SK-N-SH treated with all-trans-retinoic acid at 6 μM for 48 hours (cell line): ENCODE measurements at regions not wholly inside any gene's neighbourhood (a gene's known extent, or its start where the extent isn't known, plus 50 kb on each side); places are given as distances from the start of the nearest gene placed in this dataset.
"Not testable (repeated sequence)": the region's sequence is repeated elsewhere in the genome, so short reads cannot be mapped to it uniquely, and the experiment has no call there.

Source experiments
- ATAC-seq: fragments of 200-7000 bp; cut with Tn5 transposase; 3 replicates; pipeline ENCODE4 v1.9.1; 2020; ENCODE audit warnings: mild to moderate bottlenecking, moderate library complexity
- ARNTL ChIP-seq: fragments of 450-650 bp; formaldehyde crosslinking; IDR thresholded peaks from 2 replicates; pipeline ENCODE4 v1.5.0; 2020; ENCODE audit warnings: low read depth, mild to moderate bottlenecking, moderate library complexity, borderline replicate concordance
- BACH2 ChIP-seq: fragments of 250-450 bp; sonication (Bioruptor Pico); IDR thresholded peaks from 2 replicates; pipeline ENCODE4 v1.9.0; 2021; ENCODE audit warnings: mild to moderate bottlenecking, borderline replicate concordance
- CSDC2 ChIP-seq: fragments of 250-450 bp; sonication (Bioruptor Pico); IDR thresholded peaks from 2 replicates; pipeline ENCODE4 v1.5.0; 2020; ENCODE audit warnings: mild to moderate bottlenecking, moderate library complexity
- ISL1 ChIP-seq: fragments of 250-450 bp; sonication (Bioruptor Pico); IDR thresholded peaks from 2 replicates; pipeline ENCODE4 v2.1.2; 2022; ENCODE audit warnings: mild to moderate bottlenecking, moderate library complexity
- OSR1 ChIP-seq: fragments of 250-450 bp; sonication (Bioruptor Pico); IDR thresholded peaks from 2 replicates; pipeline ENCODE4 v1.8.0; 2022; ENCODE audit warnings: moderate library complexity, mild to moderate bottlenecking, inconsistent platforms
- PPARA ChIP-seq: fragments of 250-450 bp; sonication (Bioruptor Pico); IDR thresholded peaks from 2 replicates; pipeline ENCODE4 v1.5.0; 2020; ENCODE audit warnings: mild to moderate bottlenecking, borderline replicate concordance
- SNAI2 ChIP-seq: fragments of 250-450 bp; sonication (Bioruptor Pico); IDR thresholded peaks from 2 replicates; pipeline ENCODE4 v1.5.0; 2020; ENCODE audit warnings: mild to moderate bottlenecking, moderate library complexity
- TCF4 ChIP-seq: fragments of 250-450 bp; sonication (Bioruptor Pico); IDR thresholded peaks from 2 replicates; pipeline ENCODE4 v1.8.0; 2021; ENCODE audit warnings: mild to moderate bottlenecking, moderate library complexity, borderline replicate concordance
- TOX ChIP-seq: fragments of 250-450 bp; sonication (Bioruptor Pico); IDR thresholded peaks from 2 replicates; pipeline ENCODE4 v1.8.0; 2021; ENCODE audit warnings: mild to moderate bottlenecking, moderate library complexity, borderline replicate concordance
- ZC3H10 ChIP-seq: fragments of 250-450 bp; sonication (Bioruptor Pico); IDR thresholded peaks from 2 replicates; pipeline ENCODE4 v1.5.1; 2021; ENCODE audit warnings: mild to moderate bottlenecking, moderate library complexity
- ZFP3 ChIP-seq: fragments of 250-450 bp; sonication (Bioruptor Pico); IDR thresholded peaks from 2 replicates; pipeline ENCODE4 v1.5.0; 2020; ENCODE audit warnings: mild to moderate bottlenecking, moderate library complexity
- ZNF565 ChIP-seq: fragments of 450-650 bp; formaldehyde crosslinking; conservative IDR thresholded peaks from 2 replicates; pipeline ENCODE4 v1.5.0; 2020; ENCODE audit warnings: low read depth, mild to moderate bottlenecking, moderate library complexity
- ZNF70 ChIP-seq: fragments of 450-650 bp; formaldehyde crosslinking; IDR thresholded peaks from 2 replicates; pipeline ENCODE4 v1.5.0; 2020; ENCODE audit warnings: mild to moderate bottlenecking, moderate library complexity
- ZNF8 ChIP-seq: fragments of 450-650 bp; formaldehyde crosslinking; IDR thresholded peaks from 2 replicates; pipeline ENCODE4 v1.5.0; 2020; ENCODE audit warnings: mild to moderate bottlenecking, moderate library complexity
- TF ChIP-seq, protein P1 (sequence below): fragments of 250-450 bp; sonication (Bioruptor Pico); IDR thresholded peaks from 2 replicates; pipeline ENCODE4 v1.5.1; 2020; ENCODE audit warnings: low read depth, mild to moderate bottlenecking, moderate library complexity
- TF ChIP-seq, protein P2 (sequence below): fragments of 250-450 bp; sonication (Bioruptor Pico); IDR thresholded peaks from 2 replicates; pipeline ENCODE4 v1.5.1; 2021; ENCODE audit warnings: mild to moderate bottlenecking, moderate library complexity
- TF ChIP-seq, protein P3 (sequence below): fragments of 250-450 bp; sonication (Bioruptor Pico); IDR thresholded peaks from 2 replicates; pipeline ENCODE4 v1.5.0; 2020; ENCODE audit warnings: mild to moderate bottlenecking, moderate library complexity
- TF ChIP-seq, protein P4 (sequence below): fragments of 250-450 bp; sonication (Bioruptor Pico); IDR thresholded peaks from 2 replicates; pipeline ENCODE4 v1.8.0; 2021; ENCODE audit warnings: low read depth, mild to moderate bottlenecking, moderate library complexity, borderline replicate concordance

DNA sequence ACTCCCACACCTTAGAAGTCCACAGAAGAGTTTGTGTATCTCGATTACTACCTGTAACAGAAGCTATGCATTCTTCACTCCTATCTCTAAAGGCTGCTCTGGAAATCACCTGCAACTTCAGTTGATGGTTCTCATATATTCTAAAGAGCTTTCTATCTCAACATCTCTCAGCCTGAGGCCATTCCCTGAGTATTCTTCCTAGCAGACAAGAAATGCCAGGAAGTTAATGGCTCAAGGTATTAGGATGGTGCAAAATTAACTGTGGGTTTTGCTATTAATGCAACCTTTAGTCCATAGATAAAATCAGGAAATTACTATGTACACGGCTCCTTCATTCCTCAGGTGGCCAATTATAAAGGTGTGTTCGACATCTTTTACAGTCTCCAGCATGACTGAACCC lies 290.1 kb downstream of the ZNF716 start:
- not testable (repeated sequence) for ATAC-seq

DNA sequence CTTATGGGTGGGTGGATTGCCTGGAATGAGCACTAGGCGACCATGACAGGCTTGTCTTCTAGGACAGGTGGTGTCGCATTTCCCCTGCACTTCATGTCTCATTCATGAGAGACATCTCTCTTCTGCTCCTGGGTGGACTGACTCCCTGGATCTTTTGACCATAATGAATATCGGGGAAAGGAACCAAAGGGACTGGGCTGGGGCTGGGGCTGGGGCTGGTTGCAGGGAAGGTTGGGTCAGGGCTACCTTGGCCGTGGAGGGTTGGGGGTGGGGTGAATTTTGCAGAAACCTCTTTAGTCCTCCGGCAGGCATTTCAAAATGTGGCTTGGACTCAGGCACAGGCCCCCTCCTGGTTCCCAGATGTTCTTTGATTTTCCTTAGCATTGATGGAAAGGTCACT lies 319.2 kb downstream of the ZNF716 start:
- TF ChIP-seq ZFP3 (CRISPR knock-in tag) (no peak), SNAI2 (CRISPR knock-in tag) (no peak), CSDC2 (CRISPR knock-in tag) (no peak), BACH2 (no peak), ZNF70 (no peak), ZNF8 (CRISPR knock-in tag) (no peak), ISL1 (CRISPR knock-in tag) (no peak), TCF4 (no peak), ZC3H10 (CRISPR knock-in tag) (no peak), ZNF565 (CRISPR knock-in tag) (no peak), TOX (CRISPR knock-in tag) (no peak), OSR1 (no peak), PPARA (no peak)
- TF ChIP-seq, protein P1, sequence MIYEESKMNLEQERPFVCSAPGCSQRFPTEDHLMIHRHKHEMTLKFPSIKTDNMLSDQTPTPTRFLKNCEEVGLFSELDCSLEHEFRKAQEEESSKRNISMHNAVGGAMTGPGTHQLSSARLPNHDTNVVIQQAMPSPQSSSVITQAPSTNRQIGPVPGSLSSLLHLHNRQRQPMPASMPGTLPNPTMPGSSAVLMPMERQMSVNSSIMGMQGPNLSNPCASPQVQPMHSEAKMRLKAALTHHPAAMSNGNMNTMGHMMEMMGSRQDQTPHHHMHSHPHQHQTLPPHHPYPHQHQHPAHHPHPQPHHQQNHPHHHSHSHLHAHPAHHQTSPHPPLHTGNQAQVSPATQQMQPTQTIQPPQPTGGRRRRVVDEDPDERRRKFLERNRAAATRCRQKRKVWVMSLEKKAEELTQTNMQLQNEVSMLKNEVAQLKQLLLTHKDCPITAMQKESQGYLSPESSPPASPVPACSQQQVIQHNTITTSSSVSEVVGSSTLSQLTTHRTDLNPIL (CRISPR knock-in tag): no peak
- TF ChIP-seq, protein P2, sequence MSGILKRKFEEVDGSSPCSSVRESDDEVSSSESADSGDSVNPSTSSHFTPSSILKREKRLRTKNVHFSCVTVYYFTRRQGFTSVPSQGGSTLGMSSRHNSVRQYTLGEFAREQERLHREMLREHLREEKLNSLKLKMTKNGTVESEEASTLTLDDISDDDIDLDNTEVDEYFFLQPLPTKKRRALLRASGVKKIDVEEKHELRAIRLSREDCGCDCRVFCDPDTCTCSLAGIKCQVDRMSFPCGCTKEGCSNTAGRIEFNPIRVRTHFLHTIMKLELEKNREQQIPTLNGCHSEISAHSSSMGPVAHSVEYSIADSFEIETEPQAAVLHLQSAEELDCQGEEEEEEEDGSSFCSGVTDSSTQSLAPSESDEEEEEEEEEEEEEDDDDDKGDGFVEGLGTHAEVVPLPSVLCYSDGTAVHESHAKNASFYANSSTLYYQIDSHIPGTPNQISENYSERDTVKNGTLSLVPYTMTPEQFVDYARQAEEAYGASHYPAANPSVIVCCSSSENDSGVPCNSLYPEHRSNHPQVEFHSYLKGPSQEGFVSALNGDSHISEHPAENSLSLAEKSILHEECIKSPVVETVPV (CRISPR knock-in tag): no peak
- TF ChIP-seq, protein P3, sequence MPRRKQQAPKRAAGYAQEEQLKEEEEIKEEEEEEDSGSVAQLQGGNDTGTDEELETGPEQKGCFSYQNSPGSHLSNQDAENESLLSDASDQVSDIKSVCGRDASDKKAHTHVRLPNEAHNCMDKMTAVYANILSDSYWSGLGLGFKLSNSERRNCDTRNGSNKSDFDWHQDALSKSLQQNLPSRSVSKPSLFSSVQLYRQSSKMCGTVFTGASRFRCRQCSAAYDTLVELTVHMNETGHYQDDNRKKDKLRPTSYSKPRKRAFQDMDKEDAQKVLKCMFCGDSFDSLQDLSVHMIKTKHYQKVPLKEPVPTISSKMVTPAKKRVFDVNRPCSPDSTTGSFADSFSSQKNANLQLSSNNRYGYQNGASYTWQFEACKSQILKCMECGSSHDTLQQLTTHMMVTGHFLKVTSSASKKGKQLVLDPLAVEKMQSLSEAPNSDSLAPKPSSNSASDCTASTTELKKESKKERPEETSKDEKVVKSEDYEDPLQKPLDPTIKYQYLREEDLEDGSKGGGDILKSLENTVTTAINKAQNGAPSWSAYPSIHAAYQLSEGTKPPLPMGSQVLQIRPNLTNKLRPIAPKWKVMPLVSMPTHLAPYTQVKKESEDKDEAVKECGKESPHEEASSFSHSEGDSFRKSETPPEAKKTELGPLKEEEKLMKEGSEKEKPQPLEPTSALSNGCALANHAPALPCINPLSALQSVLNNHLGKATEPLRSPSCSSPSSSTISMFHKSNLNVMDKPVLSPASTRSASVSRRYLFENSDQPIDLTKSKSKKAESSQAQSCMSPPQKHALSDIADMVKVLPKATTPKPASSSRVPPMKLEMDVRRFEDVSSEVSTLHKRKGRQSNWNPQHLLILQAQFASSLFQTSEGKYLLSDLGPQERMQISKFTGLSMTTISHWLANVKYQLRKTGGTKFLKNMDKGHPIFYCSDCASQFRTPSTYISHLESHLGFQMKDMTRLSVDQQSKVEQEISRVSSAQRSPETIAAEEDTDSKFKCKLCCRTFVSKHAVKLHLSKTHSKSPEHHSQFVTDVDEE (CRISPR knock-in tag): no peak
- TF ChIP-seq, protein P4, sequence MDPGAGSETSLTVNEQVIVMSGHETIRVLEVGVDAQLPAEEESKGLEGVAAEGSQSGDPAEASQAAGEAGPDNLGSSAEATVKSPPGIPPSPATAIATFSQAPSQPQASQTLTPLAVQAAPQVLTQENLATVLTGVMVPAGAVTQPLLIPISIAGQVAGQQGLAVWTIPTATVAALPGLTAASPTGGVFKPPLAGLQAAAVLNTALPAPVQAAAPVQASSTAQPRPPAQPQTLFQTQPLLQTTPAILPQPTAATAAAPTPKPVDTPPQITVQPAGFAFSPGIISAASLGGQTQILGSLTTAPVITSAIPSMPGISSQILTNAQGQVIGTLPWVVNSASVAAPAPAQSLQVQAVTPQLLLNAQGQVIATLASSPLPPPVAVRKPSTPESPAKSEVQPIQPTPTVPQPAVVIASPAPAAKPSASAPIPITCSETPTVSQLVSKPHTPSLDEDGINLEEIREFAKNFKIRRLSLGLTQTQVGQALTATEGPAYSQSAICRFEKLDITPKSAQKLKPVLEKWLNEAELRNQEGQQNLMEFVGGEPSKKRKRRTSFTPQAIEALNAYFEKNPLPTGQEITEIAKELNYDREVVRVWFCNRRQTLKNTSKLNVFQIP (CRISPR knock-in tag): no peak
- TF ChIP-seq, all 23 proteins: peak for 0
- ATAC-seq: no peak

DNA sequence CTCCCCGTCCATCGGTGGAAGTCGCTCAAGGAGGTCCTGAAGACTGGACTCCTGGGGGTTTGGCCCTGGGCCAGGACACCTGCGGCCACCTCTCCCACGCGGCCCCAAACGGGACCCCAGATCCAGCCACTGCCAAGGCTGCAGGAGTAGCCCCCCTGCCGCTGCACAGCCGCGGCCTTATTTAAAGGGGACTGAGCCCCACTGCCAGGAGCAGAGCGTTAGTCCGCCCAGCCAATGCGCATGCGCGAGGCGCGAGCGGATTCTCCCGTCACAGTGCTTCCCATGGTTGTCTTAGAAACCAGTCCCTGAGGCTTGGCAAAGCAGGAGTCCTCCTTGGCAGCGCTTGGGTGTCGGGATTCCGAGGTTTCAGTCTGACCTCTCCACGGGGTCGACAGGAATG lies 320.0 kb downstream of the ZNF716 start:
- no peak for ATAC-seq

More for the DNA sequence above, 320.0 kb downstream of the ZNF716 start:
- no peak for TF ChIP-seq CSDC2 (CRISPR knock-in tag)
- TF ChIP-seq, protein P3 (CRISPR knock-in tag): no peak
- TF ChIP-seq OSR1: no peak
- TF ChIP-seq ARNTL (CRISPR knock-in tag): no peak
